ENCODE measurements at regions not wholly inside any gene's neighbourhood (a gene's known extent, or its start where the extent isn't known, plus 50 kb on each side); places are given as distances from the start of the nearest gene placed in this dataset.

GRCh38 chr3:109715707-109716106 is 378.4 kb upstream of the DPPA4 start:
- H3K4me2 ChIP-seq (ENCODE audit: insufficient read depth, low read length): no peak overlapping the region
- no peaks in the 10 kb centered on the region for H3K27me3 ChIP-seq (ENCODE audit: control insufficient read depth in 2 of 2, insufficient read depth in 2 of 2, low read length in 2 of 2)
- H3K79me2 ChIP-seq (ENCODE audit: control insufficient read depth, insufficient read depth, low read length): no peaks in the 10 kb centered on the region
- intact Hi-C loops (cut with micrococcal nuclease) (no loop called here), in situ Hi-C loops (cut with MboI) (no loop called here)
- FAIRE-seq (no peak), DNase-seq (ENCODE audit: extremely low read depth in 1 of 4, low spot score in 3 of 4) (no peak), ATAC-seq (no peak)
- H3K9me1 ChIP-seq (ENCODE audit: control insufficient read depth, insufficient read depth, low read length): no peaks in the 10 kb centered on the region
- 0% methylated on average over 3 of the region's 3 CpGs for WGBS (ENCODE audit: insufficient coverage, low coverage, missing lambda C conversion rate)
- H3K9me3 ChIP-seq (replicated peaks; ENCODE audit: control insufficient read depth, insufficient read depth, low read depth, low read length): no peaks in the 10 kb centered on the region
- no peak overlapping the region for H2AFZ ChIP-seq (ENCODE audit: low read depth, low read length)
- H3K36me3 ChIP-seq (ENCODE audit: control insufficient read depth, insufficient read depth, low read length): no peaks in the 10 kb centered on the region
- H3K4me1 ChIP-seq (replicated peaks in 1 of 2; ENCODE audit: control insufficient read depth in 2 of 2, insufficient read depth in 2 of 2, low read length in 2 of 2): no peaks in the 10 kb centered on the region
- no peak for TF ChIP-seq HINFP (tag; conservative IDR thresholded peaks at IDR 0.05; ENCODE audit: low read depth)
- TF ChIP-seq MYBL2 (IDR thresholded peaks at IDR 0.05; ENCODE audit: low read depth): no peak
- TF ChIP-seq MYBL2 (CRISPR knock-in tag; IDR thresholded peaks at IDR 0.05; ENCODE audit: borderline replicate concordance): no peak
- TF ChIP-seq ZBTB8A (IDR thresholded peaks at IDR 0.05; ENCODE audit: partially characterized antibody): no peak
- no peak for TF ChIP-seq NFATC3 (IDR thresholded peaks at IDR 0.05)
- TF ChIP-seq ZBTB49 (CRISPR knock-in tag; IDR thresholded peaks at IDR 0.05; ENCODE audit: borderline replicate concordance): no peak
- TF ChIP-seq CBX3 (IDR thresholded peaks at IDR 0.05; ENCODE audit: borderline replicate concordance in 1 of 2, low read length in 2 of 2): no peak
- no peak for TF ChIP-seq ZNF561 (CRISPR knock-in tag; conservative IDR thresholded peaks at IDR 0.05)
- TF ChIP-seq C11orf30 (IDR thresholded peaks at IDR 0.05; ENCODE audit: low read depth): no peak
- no peak for TF ChIP-seq ZNF217 (CRISPR knock-in tag; IDR thresholded peaks at IDR 0.05)
- TF ChIP-seq STAT6 (CRISPR knock-in tag; IDR thresholded peaks at IDR 0.05): no peak
- TF ChIP-seq HSF4 (CRISPR knock-in tag; IDR thresholded peaks at IDR 0.05; ENCODE audit: borderline replicate concordance): no peak
- no peaks in the 10 kb centered on the region for H4K20me1 ChIP-seq (replicated peaks; ENCODE audit: control insufficient read depth, insufficient read depth, low read length)
- no TSS peak for BruUV-seq (replicated peaks)
- POLR2A ChIA-PET: no interaction called here
- no peak overlapping the region for H3K27ac ChIP-seq (ENCODE audit: extremely low read depth, low read depth, low read length)
- CTCF ChIA-PET (ENCODE audit: low intra/inter-chr PET ratio): no interaction called here
- H3K4me3 ChIP-seq: no peak overlapping the region
- H3K9ac ChIP-seq (ENCODE audit: insufficient read depth in 1 of 2, low read depth in 2 of 2, low read length in 2 of 2): no peak overlapping the region

Data from K562 (cell line).